Activated CD8-positive, alpha-beta T cell treated with anti-CD3 and anti-CD28 coated beads, Interleukin-2, amount 10 ng/mL, durations not matched to agents 7 days and 5 days (primary cell): ENCODE measurements at regions not wholly inside any gene's neighbourhood (a gene's known extent, or its start where the extent isn't known, plus 50 kb on each side); places are given as distances from the start of the nearest gene placed in this dataset.

ENCODE experiments used
- ATAC-seq: fragments of 150-1000 bp; cut with Tn5 transposase; one replicate; pipeline ENCODE4 v1.10.0; 2021; ENCODE audit warnings: moderate library complexity
- CTCF ChIA-PET: fragments of 350-600 bp; sonication (Branson Sonifier 250); formaldehyde crosslinking; loops from one replicate; lab custom pipeline; 2021; ENCODE audit warnings: antibody characterized with exemption; lab: Charles Lee
- POLR2A ChIA-PET: fragments of 350-600 bp; sonication (Branson Sonifier 250); formaldehyde crosslinking; loops from one replicate; lab custom pipeline; 2021; ENCODE audit warnings: antibody characterized with exemption; lab: Charles Lee
- DNase-seq: peaks from one replicate; pipeline ENCODE4 v3.0.0-alpha.2; 2020
- H3K27ac Mint-ChIP-seq: one replicate; pipeline ENCODE4 v1.8.0; 2021; ENCODE audit warnings: mild to moderate bottlenecking, mixed read lengths
- H3K27me3 Mint-ChIP-seq: one replicate; pipeline ENCODE4 v1.8.0; 2021; ENCODE audit warnings: low read depth, mixed read lengths
- H3K36me3 Mint-ChIP-seq: one replicate; pipeline ENCODE4 v1.8.0; 2021; ENCODE audit warnings: low read depth, mixed read lengths
- H3K4me1 Mint-ChIP-seq: one replicate; pipeline ENCODE4 v1.8.0; 2021; ENCODE audit warnings: low read depth, mixed read lengths
- H3K4me3 Mint-ChIP-seq: one replicate; pipeline ENCODE4 v1.8.0; 2021; ENCODE audit warnings: mild to moderate bottlenecking, mixed read lengths
- H3K9me3 Mint-ChIP-seq: one replicate; pipeline ENCODE4 v1.8.0; 2022; ENCODE audit warnings: mixed read lengths; ENCODE audit not compliant: insufficient read depth

DNA sequence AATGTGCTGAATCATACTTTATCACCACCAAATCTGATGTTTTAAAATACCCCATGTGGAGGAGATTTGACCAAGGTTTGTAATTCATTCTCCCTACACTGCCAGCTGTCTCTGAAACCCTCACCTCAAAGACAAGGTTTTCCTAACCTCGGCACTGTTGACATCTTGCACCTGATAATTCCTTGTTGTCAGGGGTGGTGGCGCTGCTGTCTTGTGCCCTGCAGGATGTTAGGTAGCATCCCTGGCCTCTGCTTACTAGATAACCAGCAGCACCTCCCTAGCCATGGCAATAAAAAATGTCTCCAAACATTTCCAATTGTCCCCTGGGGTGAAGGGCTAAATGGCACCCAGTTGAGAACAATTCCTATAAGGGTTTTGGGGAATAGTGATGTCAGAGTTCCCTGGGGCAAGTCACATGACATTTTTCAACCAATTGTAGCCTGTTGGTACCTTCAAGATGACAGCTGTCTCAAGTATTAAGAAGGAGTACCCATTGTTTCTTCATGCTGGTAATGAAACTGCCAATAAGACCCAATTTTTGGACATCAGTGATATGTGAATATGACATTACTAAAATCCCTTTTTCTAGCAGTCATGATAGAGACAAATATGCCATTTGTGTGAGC lies 160.6 kb upstream of the PLCXD3 start:
- Mint-ChIP-seq H3K27ac (no peak overlapping the region), H3K4me3 (no peak overlapping the region), H3K36me3 (no peaks in the 10 kb centered on the region), H3K27me3 (peaks cover under 1% of the 10 kb centered on the region), H3K9me3 (no peaks in the 10 kb centered on the region), H3K4me1 (no peaks in the 10 kb centered on the region)
- ATAC-seq, result no peak
- CTCF ChIA-PET, result no interaction called here
- POLR2A ChIA-PET, result no interaction called here
- no peak for DNase-seq

DNA sequence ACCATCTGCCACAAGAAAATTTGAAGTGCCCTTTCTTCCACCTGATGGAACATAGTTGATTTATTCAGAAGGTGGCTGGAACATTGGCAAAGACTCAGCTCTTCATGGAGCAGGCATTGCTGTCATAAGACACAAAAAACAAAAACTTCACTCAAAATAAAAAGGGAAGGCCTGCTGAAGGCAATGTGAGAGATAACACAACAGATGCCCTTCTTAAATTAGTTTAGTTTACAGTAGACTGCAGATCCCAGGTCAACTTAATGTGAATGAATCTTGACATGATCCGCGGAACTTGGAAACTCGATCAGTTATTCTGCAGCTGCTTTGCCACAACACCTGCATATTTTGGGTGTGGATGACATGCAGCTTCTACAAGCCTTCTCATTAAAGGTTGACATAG lies 159.8 kb upstream of the PLCXD3 start:
- no peak for ATAC-seq
- CTCF ChIA-PET, result no interaction called here
- H3K27ac Mint-ChIP-seq, result no peak overlapping the region

DNA sequence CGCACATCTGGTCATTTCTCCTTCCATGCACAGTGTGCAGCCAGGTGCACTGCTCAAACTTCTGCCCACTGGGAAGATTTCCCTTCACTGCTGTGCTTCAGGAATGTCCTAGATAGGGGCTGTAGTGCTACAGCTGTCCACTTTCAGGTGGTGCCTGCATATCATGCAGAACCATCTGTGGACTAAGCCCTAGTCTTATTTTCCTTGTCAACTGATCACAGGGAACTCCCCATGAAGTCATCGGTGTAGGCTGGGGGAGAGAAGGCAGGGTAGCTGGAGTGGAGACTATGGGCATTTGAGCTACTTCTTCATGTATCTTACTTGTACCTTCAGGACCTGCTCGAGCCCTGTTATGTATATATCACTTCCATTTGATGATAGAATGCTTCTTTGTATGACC lies 150.9 kb upstream of the PLCXD3 start:
- Mint-ChIP-seq H3K4me1 (no peaks in the 10 kb centered on the region), H3K36me3 (no peaks in the 10 kb centered on the region), H3K27me3 (no peaks in the 10 kb centered on the region), H3K9me3 (no peaks in the 10 kb centered on the region), H3K4me3 (no peak overlapping the region), H3K27ac (no peak overlapping the region)
- ChIA-PET POLR2A (no interaction called here), CTCF (no interaction called here)
- DNase-seq (no peak), ATAC-seq (no peak)

More for the DNA sequence above, 159.8 kb upstream of the PLCXD3 start:
- Mint-ChIP-seq H3K9me3 (no peaks in the 10 kb centered on the region), H3K36me3 (no peaks in the 10 kb centered on the region), H3K4me1 (no peaks in the 10 kb centered on the region), H3K4me3 (no peak overlapping the region), H3K27me3 (no peaks in the 10 kb centered on the region)
- POLR2A ChIA-PET, result no interaction called here
- DNase-seq, result no peak

DNA sequence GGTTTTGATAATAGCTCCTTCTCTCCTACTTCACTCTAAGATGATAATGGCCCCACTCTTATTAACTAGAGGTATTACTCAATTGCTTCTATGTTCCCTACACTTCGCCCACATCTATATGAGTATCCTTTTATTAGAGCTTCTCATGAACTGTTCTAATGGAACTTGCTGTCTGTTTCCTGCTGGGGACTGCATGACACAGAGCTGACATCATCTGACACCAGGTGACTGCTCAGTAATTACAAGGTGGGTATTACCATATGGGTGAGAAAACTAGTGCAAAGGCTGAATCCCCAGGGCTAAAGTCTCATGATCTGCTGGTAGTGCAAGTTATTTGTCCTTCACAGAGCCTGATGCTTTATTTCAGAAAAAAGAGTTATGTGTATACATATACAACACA lies 146.2 kb upstream of the PLCXD3 start:
- ChIA-PET CTCF (no interaction called here), POLR2A (interaction anchor here (0.7 kb wide), 1 partner anchor 909 kb away, joined by 3 read pairs; no protein-coding TSS in a partner anchor)
- no peak overlapping the region for H3K27ac Mint-ChIP-seq
- H3K4me3 Mint-ChIP-seq, result no peak overlapping the region
- no peaks in the 10 kb centered on the region for H3K27me3 Mint-ChIP-seq
- ATAC-seq, result no peak
- no peaks in the 10 kb centered on the region for H3K4me1 Mint-ChIP-seq
- DNase-seq, result no peak
- H3K9me3 Mint-ChIP-seq, result no peaks in the 10 kb centered on the region
- H3K36me3 Mint-ChIP-seq, result no peaks in the 10 kb centered on the region

DNA sequence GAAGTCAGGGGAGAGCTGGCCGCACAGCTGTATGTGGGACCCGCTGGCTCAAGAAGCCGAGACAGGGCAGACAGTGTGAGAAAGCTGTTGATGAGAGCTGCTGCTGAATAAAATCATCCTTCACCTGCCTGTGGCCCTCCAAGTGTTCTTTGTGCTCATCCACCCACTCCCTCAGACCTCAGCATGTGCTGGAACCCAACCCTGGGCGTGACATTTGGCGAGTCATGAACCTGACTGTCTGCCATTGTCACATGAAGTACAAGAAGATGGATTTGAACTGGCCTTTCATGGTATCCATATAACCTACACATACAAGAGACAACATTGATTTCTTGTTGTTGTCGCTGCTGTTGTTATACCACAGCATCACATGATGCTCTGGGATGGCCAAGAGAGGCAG lies 139.7 kb upstream of the PLCXD3 start:
- CTCF ChIA-PET, result no interaction called here
- ATAC-seq, result no peak
- Mint-ChIP-seq H3K36me3 (no peaks in the 10 kb centered on the region), H3K27ac (no peak overlapping the region), H3K27me3 (no peaks in the 10 kb centered on the region), H3K4me1 (no peaks in the 10 kb centered on the region), H3K9me3 (no peaks in the 10 kb centered on the region), H3K4me3 (no peak overlapping the region)
- no peak for DNase-seq
- POLR2A ChIA-PET, result no interaction called here

DNA sequence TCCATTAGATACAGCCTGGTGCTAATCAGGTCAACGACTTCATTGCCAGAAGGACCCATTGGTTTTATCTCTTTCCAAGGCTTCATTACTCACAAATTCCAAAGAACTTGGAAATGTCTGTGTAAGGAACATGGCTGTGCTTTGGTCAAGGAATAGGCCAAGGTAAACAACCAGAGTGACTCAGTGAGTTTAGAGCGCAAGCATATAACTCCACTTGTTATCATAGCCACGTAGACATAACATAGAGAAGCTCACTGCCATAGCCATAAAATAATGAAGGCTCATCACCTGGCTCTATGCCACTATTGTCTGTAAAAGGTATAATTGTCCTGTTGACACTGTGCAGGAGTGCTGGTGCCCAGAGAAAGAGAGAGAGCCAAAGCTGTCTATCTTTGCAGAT lies 139.3 kb upstream of the PLCXD3 start:
- Mint-ChIP-seq H3K4me1 (no peaks in the 10 kb centered on the region), H3K27ac (no peak overlapping the region), H3K4me3 (no peak overlapping the region), H3K36me3 (no peaks in the 10 kb centered on the region), H3K27me3 (no peaks in the 10 kb centered on the region), H3K9me3 (no peaks in the 10 kb centered on the region)
- no peak for DNase-seq
- ChIA-PET CTCF (no interaction called here), POLR2A (no interaction called here)
- ATAC-seq, result no peak

DNA sequence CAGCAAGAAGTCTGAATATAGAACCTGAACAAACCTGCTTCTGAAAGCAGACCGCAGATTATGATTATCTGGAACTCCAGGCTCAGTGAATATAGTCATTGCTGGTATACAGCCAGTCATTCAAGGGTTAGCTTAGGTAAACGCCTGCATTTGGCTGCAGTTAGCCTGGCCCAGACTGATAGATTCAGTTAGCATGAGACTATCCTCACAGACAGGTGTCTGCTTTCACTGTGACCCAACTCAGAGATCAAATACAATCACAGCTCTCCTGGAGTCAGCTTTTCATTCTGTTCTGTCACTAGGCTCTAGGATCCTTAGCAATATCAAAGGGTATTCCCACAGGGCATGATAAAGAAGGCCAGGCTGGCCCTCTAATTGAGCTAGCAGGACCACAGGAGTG lies 138.6 kb upstream of the PLCXD3 start:
- POLR2A ChIA-PET, result no interaction called here
- H3K4me1 Mint-ChIP-seq, result no peaks in the 10 kb centered on the region
- no peaks in the 10 kb centered on the region for H3K36me3 Mint-ChIP-seq

DNA sequence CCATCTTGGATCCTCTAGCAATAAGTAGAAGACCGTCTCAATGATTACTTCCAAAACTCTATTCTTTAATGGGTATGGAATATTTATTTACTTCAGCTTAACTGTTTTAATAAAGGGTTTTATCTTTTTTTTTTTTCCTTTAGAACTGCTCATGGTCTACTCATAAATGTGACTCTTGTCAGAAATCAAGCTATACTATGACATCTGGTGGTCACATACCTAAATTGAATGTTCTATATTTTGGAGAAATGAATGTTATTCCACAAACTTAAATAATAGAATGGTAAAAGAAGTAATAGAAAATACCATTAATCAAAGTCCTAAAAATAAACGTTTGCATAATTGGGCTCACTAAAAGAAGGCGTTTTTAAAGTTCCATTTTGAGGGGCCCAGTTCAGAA lies 131.2 kb upstream of the PLCXD3 start:
- Mint-ChIP-seq H3K4me3 (no peak overlapping the region), H3K4me1 (no peaks in the 10 kb centered on the region), H3K27ac (no peak overlapping the region), H3K27me3 (no peaks in the 10 kb centered on the region), H3K36me3 (no peaks in the 10 kb centered on the region), H3K9me3 (no peaks in the 10 kb centered on the region)
- ChIA-PET CTCF (interaction anchor here (0.8 kb wide), 1 partner anchor 737 kb away, joined by 3 read pairs; no protein-coding TSS in a partner anchor), POLR2A (no interaction called here)
- ATAC-seq (no peak), DNase-seq (no peak)

More for the DNA sequence above, 138.6 kb upstream of the PLCXD3 start:
- Mint-ChIP-seq H3K4me3 (no peak overlapping the region), H3K27me3 (no peaks in the 10 kb centered on the region), H3K9me3 (no peaks in the 10 kb centered on the region), H3K27ac (no peak overlapping the region)
- no peak for DNase-seq
- CTCF ChIA-PET, result no interaction called here
- ATAC-seq, result no peak

DNA sequence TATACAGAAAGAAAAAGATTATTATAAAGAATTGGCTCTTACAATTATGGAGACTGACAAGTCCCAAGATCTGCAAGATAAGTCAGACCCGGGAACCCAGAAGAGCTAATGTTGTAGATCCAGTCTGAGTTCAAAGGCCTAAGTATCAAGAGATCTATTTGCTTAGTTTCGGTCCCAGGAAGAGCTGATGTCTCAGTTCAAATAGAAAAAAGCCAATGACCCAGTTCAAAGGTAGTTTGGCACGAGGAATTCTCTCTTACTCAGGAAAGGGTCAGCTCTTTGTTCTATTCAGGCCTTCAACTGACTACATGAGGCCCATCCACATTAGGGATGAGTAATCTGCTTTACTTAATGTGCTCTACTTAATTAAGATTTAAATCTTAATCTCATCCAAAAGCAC lies 128.3 kb upstream of the PLCXD3 start:
- no peaks in the 10 kb centered on the region for H3K9me3 Mint-ChIP-seq
- no peaks in the 10 kb centered on the region for H3K27me3 Mint-ChIP-seq
- ChIA-PET CTCF (interaction anchor here (0.6 to 1.5 kb wide), 2 partner anchors 17 to 734 kb away, joined by 3 read pairs; no protein-coding TSS in a partner anchor), POLR2A (no interaction called here)
- no peak overlapping the region for H3K27ac Mint-ChIP-seq
- H3K36me3 Mint-ChIP-seq, result no peaks in the 10 kb centered on the region
- no peak overlapping the region for H3K4me3 Mint-ChIP-seq
- ATAC-seq, result no peak
- no peak for DNase-seq
- no peaks in the 10 kb centered on the region for H3K4me1 Mint-ChIP-seq

DNA sequence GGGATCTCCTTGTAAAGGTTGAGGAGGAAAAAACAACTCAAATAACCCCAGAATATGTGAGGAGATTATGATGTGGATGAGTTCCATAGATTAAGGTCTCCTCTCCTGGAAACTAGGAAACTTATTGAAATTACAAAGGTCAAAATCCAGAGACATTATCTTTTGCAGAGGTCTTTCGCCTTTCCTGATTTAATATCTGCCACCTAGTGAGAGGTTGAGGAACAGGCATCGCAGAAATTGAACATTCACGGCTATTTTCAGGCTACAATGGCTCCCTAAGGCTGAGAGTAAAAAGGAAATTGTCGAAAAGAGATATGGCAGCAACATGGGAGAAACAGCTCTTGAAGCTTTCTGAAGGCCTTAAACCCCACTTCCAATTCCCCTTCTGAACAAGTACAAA lies 127.5 kb upstream of the PLCXD3 start:
- no peak for DNase-seq
- no peak overlapping the region for H3K4me3 Mint-ChIP-seq
- H3K27ac Mint-ChIP-seq, result no peak overlapping the region
- ChIA-PET POLR2A (no interaction called here), CTCF (interaction anchor here (1.5 kb wide), 1 partner anchor 733 kb away, joined by 3 read pairs; no protein-coding TSS in a partner anchor)
- no peak for ATAC-seq
- H3K9me3 Mint-ChIP-seq, result no peaks in the 10 kb centered on the region
- H3K27me3 Mint-ChIP-seq, result no peaks in the 10 kb centered on the region
- no peaks in the 10 kb centered on the region for H3K36me3 Mint-ChIP-seq
- H3K4me1 Mint-ChIP-seq, result no peaks in the 10 kb centered on the region

DNA sequence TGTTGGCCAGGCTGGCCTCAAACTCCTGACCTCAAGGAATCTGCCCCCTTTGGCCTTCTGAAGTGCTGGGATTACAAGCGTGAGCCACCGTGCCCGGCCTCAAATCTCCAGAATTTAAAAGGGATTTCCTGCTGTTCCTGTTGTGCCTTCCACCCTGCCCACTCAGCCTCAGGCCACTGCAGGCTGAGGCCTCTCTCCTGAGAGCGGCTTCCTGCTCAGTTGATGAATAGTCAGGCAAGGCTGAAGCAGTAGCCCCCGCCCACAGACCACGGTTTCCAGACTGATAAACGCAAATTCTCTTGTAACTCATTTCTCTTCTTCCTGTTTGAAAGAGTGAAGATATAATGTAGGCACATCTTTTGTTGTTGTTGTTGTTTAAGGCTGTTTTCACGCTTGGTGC lies 127.0 kb upstream of the PLCXD3 start:
- Mint-ChIP-seq H3K9me3 (no peaks in the 10 kb centered on the region), H3K4me1 (no peaks in the 10 kb centered on the region), H3K27me3 (no peaks in the 10 kb centered on the region), H3K4me3 (no peak overlapping the region), H3K27ac (no peak overlapping the region), H3K36me3 (no peaks in the 10 kb centered on the region)
- DNase-seq (no peak), ATAC-seq (no peak)
- ChIA-PET POLR2A (no interaction called here), CTCF (interaction anchor here (1.5 kb wide), 1 partner anchor 733 kb away, joined by 3 read pairs; no protein-coding TSS in a partner anchor)

DNA sequence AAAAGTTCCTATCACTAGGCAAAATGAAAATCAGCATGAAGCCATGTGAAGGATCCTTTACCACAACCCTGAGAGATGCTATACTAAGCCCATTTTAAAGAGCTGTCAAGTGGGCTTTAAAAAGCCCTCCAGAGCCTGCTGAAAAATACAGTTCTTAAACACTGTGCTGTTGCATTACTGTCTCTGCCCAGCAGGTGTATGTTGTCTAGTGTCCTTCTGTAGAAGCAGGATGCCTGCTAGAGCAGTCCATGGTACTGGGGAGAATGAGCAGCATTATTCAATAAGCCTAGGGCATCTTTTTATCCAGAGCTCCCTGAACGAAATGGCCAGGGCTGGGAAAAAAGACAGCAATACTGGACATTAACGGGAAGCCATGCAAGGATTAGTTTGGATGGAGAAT lies 126.2 kb upstream of the PLCXD3 start:
- no peak overlapping the region for H3K4me3 Mint-ChIP-seq
- CTCF ChIA-PET, result no interaction called here

DNA sequence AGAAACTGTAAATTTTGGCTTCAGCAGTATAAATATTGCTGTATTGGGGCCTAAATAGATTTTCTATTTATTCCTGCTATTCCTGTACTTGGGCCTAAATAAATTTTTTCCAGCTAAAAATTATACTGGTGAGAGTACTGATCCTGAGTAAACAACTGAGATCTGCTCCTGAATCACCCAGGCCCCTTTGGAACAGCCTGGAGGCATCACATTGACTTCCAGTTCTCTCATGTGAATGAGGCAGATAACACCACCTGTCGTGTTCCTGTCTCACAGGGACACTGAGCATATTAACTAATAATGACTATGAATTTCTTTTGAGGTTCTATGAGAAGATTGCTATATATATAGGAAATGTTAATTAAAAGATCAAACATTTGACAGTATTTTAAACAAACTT lies 119.5 kb upstream of the PLCXD3 start:
- Mint-ChIP-seq H3K4me1 (no peaks in the 10 kb centered on the region), H3K9me3 (no peaks in the 10 kb centered on the region), H3K27ac (no peak overlapping the region), H3K27me3 (no peaks in the 10 kb centered on the region), H3K36me3 (no peaks in the 10 kb centered on the region), H3K4me3 (no peak overlapping the region)
- CTCF ChIA-PET, result no interaction called here
- DNase-seq (no peak), ATAC-seq (no peak)
- POLR2A ChIA-PET, result no interaction called here

More for the DNA sequence above, 126.2 kb upstream of the PLCXD3 start:
- Mint-ChIP-seq H3K27me3 (no peaks in the 10 kb centered on the region), H3K27ac (no peak overlapping the region), H3K36me3 (no peaks in the 10 kb centered on the region), H3K9me3 (no peaks in the 10 kb centered on the region), H3K4me1 (no peaks in the 10 kb centered on the region)
- ATAC-seq (no peak), DNase-seq (no peak)
- POLR2A ChIA-PET, result no interaction called here
